Loucy (cell line): ENCODE measurements at regions not wholly inside any gene's neighbourhood (a gene's known extent, or its start where the extent isn't known, plus 50 kb on each side); places are given as distances from the start of the nearest gene placed in this dataset.

Experiments used
- H2AFZ ChIP-seq: fragments of 200-600 bp; sonication (generic); 2 replicates; pipeline ENCODE4 v1.6.0; 2016; ENCODE audit warnings: antibody characterized with exemption, mild to moderate bottlenecking, low read length, moderate library complexity
- H3F3A ChIP-seq: fragments of 200-600 bp; 2 replicates; pipeline ENCODE4 v1.6.0; 2016; ENCODE audit warnings: antibody characterized with exemption, low read depth, mild to moderate bottlenecking
- H3K27me3 ChIP-seq: fragments of 200-600 bp; sonication (generic); 2 replicates; pipeline ENCODE4 v1.6.1; 2014; ENCODE audit warnings: low read length, mild to moderate bottlenecking; ENCODE audit not compliant: insufficient read depth, poor library complexity, severe bottlenecking
- H3K36me3 ChIP-seq: fragments of 200-600 bp; sonication (generic); 2 replicates; pipeline ENCODE4 v1.6.1; 2016; ENCODE audit warnings: low read length; ENCODE audit not compliant: insufficient read depth
- H3K4me1 ChIP-seq: fragments of 200-600 bp; sonication (generic); 2 replicates; pipeline ENCODE4 v1.5.1; 2014; ENCODE audit warnings: low read length, mild to moderate bottlenecking; ENCODE audit not compliant: insufficient read depth, poor library complexity, severe bottlenecking
- H3K4me2 ChIP-seq: fragments of 200-600 bp; sonication (generic); 2 replicates; pipeline ENCODE4 v1.6.0; 2014; ENCODE audit warnings: antibody characterized with exemption, low read length, low read depth, mild to moderate bottlenecking; ENCODE audit not compliant: poor library complexity, severe bottlenecking
- H3K4me3 ChIP-seq: fragments of 200-600 bp; sonication (generic); 2 replicates; pipeline ENCODE4 v1.5.1; 2014; ENCODE audit warnings: low read length, mild to moderate bottlenecking, mixed read lengths; ENCODE audit not compliant: poor library complexity, severe bottlenecking
- H3K79me2 ChIP-seq: fragments of 200-600 bp; sonication (generic); 2 replicates; pipeline ENCODE4 v1.6.1; 2014; ENCODE audit warnings: low read length; ENCODE audit not compliant: insufficient read depth
- H3K9ac ChIP-seq: fragments of 200-600 bp; sonication (generic); 2 replicates; pipeline ENCODE4 v1.6.0; 2014; ENCODE audit warnings: mild to moderate bottlenecking, low read depth, low read length, moderate library complexity; ENCODE audit not compliant: poor library complexity, severe bottlenecking
- H3K9me2 ChIP-seq: fragments of 200-600 bp; sonication (generic); replicated peaks from 2 replicates; pipeline ENCODE4 v1.6.1; 2016; ENCODE audit warnings: low read depth, low read length, mixed read lengths
- H3K9me3 ChIP-seq: fragments of 200-600 bp; sonication (generic); 2 replicates; pipeline ENCODE4 v1.6.1; 2014; ENCODE audit warnings: mild to moderate bottlenecking, antibody characterized with exemption, low read length, low read depth; ENCODE audit not compliant: insufficient read depth
- H4K20me1 ChIP-seq: fragments of 200-600 bp; sonication (generic); 2 replicates; pipeline ENCODE4 v1.6.0; 2014; ENCODE audit warnings: antibody characterized with exemption, low read length, mild to moderate bottlenecking; ENCODE audit not compliant: insufficient read depth, poor library complexity, severe bottlenecking
- CTCF ChIP-seq: fragments of 200-600 bp; sonication (generic); conservative IDR thresholded peaks from 2 replicates; pipeline ENCODE4 v1.5.1; 2014; ENCODE audit warnings: mild to moderate bottlenecking, antibody characterized with exemption, low read length
- EZH2phosphoT487 ChIP-seq: fragments of 200-600 bp; IDR thresholded peaks from 2 replicates; pipeline ENCODE4 v1.6.1; 2018; ENCODE audit warnings: antibody characterized with exemption, mild to moderate bottlenecking, moderate library complexity, borderline replicate concordance

DNA sequence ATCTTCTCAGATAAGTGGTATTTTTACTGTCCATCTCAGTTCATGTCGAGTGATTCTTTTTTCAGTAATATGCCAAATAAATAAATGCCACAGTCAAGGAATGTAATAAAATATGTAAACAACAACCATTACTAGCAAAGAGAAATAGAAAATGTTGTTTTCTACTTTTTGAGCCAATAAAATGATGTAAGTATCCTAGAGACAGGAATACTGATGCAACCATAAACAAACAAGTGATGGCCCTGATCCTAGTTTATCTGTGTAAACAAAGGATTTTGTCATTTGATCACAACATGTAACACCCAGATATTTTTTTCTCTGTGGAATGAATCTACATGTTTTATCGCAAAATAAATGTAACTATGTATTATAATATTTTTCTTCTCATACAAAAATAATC, 1852.8 kb downstream of the EFNA5 start:
- H3K9me3 ChIP-seq, result no peaks in the 10 kb centered on the region
- no peak overlapping the region for H3K4me3 ChIP-seq
- H3K79me2 ChIP-seq, result no peaks in the 10 kb centered on the region
- no peak overlapping the region for H2AFZ ChIP-seq
- H3K36me3 ChIP-seq, result no peaks in the 10 kb centered on the region
- H3K27me3 ChIP-seq, result no peaks in the 10 kb centered on the region
- H3K4me2 ChIP-seq, result no peak overlapping the region
- TF ChIP-seq EZH2phosphoT487 (no peak), CTCF (no peak)
- no peaks in the 10 kb centered on the region for H3K9me2 ChIP-seq
- H3K4me1 ChIP-seq, result no peaks in the 10 kb centered on the region
- no peaks in the 10 kb centered on the region for H3F3A ChIP-seq
- no peaks in the 10 kb centered on the region for H4K20me1 ChIP-seq
- H3K9ac ChIP-seq, result no peak overlapping the region

DNA sequence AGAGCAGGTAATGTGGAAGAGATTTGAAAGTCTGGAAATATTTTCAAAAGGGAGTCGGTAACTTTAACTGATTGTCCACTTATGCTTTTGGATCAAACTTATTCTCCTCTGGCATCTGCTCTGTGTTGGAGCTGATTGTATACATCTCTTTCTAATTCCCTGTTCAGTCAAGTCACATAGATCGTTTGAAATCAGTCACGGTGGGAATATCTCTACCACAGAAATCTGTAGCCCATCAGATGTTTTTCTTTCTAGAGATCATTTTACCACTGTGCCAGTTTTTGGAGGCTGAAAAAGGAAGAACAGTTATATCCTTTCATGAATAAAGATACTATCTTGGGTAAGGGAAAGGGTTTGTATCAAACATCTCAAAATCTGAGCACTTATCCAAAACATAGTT, 1853.3 kb downstream of the EFNA5 start:
- H3K36me3 ChIP-seq, result no peaks in the 10 kb centered on the region
- H3K9me2 ChIP-seq, result no peaks in the 10 kb centered on the region
- H3K4me1 ChIP-seq, result no peaks in the 10 kb centered on the region
- H3F3A ChIP-seq, result no peaks in the 10 kb centered on the region
- no peak overlapping the region for H2AFZ ChIP-seq
- no peak overlapping the region for H3K4me3 ChIP-seq
- H3K9me3 ChIP-seq, result no peaks in the 10 kb centered on the region
- TF ChIP-seq EZH2phosphoT487 (no peak), CTCF (no peak)
- no peak overlapping the region for H3K4me2 ChIP-seq
- no peaks in the 10 kb centered on the region for H3K79me2 ChIP-seq
- no peak overlapping the region for H3K9ac ChIP-seq
- no peaks in the 10 kb centered on the region for H3K27me3 ChIP-seq
- no peaks in the 10 kb centered on the region for H4K20me1 ChIP-seq

DNA sequence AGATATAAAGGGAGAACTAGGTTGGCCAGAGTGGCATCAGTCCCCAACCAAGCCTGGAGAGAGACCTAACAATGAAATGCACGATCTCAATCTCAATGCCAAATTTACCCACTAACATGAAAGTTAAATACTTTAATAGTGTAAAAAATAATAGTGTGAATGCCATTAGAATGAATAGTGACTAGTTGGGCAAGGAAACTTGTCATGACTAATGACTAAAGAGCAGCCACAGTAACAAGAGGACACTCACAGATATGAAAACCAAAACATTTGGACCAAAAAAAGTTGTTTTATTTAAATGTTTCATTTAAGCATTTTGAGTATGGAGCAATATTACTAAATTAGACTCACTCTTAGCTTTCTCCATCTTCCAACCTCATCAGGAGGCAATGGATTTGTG, 1853.8 kb downstream of the EFNA5 start:
- Histone ChIP-seq H3K4me2 (no peak overlapping the region), H3K27me3 (no peaks in the 10 kb centered on the region), H3K9me3 (no peaks in the 10 kb centered on the region), H3K79me2 (no peaks in the 10 kb centered on the region), H4K20me1 (no peaks in the 10 kb centered on the region), H3F3A (no peaks in the 10 kb centered on the region), H3K4me3 (no peak overlapping the region), H2AFZ (no peak overlapping the region), H3K36me3 (no peaks in the 10 kb centered on the region), H3K9ac (no peak overlapping the region), H3K4me1 (no peaks in the 10 kb centered on the region), H3K9me2 (no peaks in the 10 kb centered on the region)
- TF ChIP-seq CTCF, result no peak
- no peak for TF ChIP-seq EZH2phosphoT487
